GM21423 (cell line): ENCODE measurements at regions not wholly inside any gene's neighbourhood (a gene's known extent, or its start where the extent isn't known, plus 50 kb on each side); places are given as distances from the start of the nearest gene placed in this dataset.
"Not testable (repeated sequence)": the region's sequence is repeated elsewhere in the genome, so short reads cannot be mapped to it uniquely, and the experiment has no call there.

Experiments
- ATAC-seq: cut with Tn5 transposase; IDR thresholded peaks from one replicate; pipeline ENCODE4 v1.9.1; 2021; ENCODE audit warnings: mild to moderate bottlenecking, moderate library complexity; ENCODE audit not compliant: unreplicated experiment

DNA sequence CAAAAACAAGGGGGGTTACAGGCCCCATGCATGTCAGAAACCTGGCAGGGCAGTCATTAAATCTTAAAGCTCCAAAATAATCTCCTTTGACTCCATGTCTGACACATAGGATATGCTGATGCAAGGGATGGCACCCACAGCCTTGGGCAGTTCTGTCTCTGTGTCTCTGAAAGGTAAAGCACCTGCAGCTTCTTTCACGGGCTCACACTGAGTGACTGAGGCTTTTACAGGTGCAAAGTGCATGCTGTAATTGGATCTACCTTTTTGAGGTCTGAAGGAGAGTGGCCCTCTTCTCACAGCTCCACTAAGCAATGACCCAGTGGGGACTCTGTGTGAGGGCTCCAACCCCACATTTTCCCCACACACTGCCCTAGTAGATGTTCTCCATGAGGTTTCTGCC, 1309.0 kb upstream of the B3GALT2 start:
- no peak for ATAC-seq

DNA sequence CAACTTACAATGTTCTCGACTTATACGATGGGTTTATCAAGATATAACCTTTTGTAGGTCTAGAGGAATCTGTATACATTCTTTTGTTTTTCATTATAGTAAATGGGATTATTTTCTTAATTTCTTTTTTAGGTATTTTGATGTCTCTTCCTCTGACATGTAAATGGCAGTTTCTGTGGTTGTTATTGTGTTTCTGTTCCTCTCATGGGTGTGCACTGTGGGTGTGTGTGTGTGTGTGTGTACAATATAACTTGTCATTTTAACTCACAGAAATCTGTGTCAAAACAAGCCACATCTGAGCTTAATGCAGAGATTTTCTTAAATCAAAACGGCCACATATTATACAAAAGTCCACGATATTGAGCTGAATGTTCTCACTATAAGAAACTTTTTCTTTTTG, 1300.8 kb upstream of the B3GALT2 start:
- ATAC-seq, result no peak

DNA sequence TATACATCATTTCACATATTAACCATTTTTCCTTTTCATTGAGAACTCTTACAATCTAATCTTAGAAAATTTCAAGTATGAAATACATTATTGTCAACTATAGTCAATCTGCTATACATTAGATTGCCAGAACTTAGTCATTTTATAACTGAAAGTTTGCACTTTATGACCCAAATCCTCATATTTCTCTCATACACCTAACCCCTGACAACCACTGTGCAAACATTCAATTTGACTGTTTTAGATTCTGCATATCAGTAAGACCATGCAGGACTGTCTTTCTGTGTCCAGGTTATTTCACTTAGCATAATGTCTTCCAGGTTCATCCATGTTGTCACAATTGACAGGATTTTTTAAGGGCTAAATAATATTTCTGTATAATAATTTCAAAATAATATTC, 1299.0 kb upstream of the B3GALT2 start:
- ATAC-seq, result no peak

DNA sequence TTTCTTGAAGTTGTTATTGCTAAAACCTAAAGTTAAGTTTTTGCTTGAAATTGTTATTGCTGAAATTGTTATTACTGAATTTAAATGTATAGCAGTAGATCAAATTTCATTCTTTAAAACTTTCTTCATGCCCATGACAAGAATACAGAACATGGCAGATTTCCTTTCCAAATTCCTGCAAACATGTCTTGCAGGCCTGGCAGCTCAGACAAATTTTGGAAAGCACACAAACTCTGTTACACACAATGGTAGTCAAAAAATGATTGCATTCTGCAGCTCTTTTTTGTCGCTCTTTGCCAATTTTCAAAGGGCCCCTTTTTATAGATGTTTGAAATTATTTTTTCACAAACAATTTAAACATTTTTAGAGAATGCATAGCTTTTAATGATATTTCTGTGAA, 1292.3 kb upstream of the B3GALT2 start:
- no peak for ATAC-seq

DNA sequence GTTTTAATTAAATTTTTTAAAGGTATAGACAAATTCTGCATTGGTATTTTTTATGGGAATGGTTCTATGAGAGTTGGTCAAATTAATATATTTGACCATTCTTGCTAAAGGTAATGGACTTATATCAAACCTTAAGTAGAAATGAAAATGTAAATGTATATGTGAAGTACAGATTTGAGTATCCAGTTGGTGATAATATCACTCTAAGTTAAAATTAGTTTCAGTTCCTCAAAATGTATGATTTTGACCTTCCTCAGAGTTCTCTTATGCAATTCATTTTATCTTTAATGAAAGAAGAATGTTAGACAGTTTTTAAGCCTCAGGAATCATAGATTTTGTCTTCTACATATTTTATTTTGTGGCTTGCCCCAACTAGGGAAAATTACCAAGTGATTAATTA, 1291.5 kb upstream of the B3GALT2 start:
- ATAC-seq, result peak; percentile 96

DNA sequence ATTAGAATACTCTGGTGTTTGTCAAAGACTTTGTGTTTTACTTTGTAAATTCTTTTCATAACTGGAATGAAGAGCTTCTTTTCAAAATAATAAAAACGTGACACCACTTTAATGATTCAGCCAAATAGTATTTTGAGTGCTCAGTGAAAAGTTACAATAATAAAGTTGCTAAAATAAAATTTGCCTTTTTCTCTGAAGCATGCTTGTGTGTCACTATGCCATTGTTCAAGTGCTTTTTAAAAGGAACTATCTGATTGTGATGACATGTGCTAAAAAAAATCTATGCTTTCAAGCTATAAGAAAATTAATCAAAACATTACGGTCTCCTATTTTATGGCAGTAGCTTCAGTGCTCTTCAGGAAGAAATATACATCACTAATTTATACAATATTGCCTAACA, 1290.5 kb upstream of the B3GALT2 start:
- ATAC-seq, result no peak

DNA sequence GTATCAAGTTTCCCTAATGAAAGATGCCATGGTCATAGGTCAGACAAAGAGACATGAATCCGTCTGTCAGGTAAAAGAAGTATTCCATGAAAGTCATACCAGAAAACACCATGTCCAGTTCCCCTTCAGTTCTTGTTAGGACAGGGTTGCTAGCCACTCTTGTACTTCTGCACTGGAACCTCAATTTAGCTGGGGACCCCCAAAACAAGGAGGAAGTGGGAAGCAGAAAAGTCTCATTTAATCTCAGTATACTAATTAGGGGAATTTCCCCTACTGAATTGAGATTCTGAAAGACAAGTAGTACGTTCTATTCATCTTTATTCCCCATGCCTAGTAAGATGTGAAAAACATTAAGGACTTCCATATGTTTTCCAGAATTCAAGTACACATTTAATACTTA, 1289.9 kb upstream of the B3GALT2 start:
- no peak for ATAC-seq

DNA sequence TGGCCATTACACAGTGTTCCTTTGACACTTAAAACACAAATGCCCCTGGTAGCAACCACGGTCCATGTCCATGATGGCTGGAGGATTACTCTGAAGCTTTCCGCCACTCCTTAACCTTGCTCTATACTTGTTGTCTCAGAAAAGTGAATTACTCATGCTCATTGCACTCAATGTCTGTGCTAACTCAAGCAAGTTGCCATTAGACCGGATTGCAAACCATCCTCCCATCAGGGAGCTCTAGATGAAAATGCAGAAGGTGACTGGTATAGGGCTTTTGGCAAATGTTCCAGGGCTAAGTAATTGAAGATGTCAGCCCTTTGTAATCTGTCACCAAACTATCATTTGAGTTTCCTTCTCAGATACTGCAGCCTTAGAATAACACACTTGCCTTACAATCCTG, 1288.3 kb upstream of the B3GALT2 start:
- no peak for ATAC-seq

DNA sequence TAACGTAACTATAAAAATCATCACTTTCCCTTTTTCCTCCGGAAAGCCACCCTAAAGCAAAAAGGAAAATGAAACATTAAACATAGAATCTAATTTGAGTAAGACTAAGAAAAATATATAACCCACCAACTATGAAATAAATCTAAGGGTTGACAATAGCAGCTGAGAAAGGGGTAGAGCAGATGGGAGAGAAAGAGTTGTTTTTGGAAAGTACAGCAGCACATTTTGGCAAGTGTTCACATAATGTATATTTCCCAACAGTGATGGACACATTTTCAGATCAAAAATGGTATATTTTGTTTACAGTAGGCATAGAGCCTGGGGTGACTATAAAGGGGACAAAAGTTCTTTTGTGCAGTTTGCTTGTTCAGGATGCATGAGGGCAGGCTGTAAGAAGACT, 1287.4 kb upstream of the B3GALT2 start:
- ATAC-seq, result no peak

DNA sequence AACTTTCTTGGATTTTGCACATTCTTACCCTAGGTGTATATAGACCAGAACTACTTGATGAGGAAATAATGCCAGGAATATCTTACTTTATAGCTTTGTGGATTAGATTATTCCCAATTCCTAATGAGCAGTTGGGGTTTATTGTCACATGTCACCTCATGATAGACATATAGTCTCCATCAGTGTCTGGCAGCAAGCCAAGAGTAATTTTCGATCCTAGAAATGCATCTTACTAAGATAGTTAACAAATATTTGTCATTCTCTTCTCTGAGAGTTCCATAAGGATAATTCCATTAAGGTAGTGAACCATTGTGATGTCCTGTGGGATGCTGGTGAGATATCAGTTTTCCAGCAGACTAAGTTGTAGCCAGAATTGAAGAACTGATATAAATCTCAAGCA, 1282.9 kb upstream of the B3GALT2 start:
- no peak for ATAC-seq

DNA sequence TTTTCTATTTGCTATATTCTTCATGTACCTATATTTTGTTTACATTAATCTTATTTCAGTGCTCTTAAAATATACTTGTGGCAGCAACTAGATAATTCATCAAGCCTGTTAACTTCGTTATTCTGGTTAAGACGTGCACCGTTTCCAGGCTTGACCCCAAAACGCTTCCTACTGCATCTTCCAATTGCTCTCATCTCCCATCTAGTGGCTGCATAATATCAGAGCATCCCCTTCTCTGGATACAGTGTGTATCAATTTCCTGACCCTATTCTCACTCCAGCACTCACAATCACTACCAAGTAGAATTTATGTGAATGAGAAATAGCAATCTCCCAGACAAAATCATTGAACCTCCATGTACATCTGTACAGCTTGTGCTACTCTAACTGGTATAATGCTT, 1280.3 kb upstream of the B3GALT2 start:
- no peak for ATAC-seq

DNA sequence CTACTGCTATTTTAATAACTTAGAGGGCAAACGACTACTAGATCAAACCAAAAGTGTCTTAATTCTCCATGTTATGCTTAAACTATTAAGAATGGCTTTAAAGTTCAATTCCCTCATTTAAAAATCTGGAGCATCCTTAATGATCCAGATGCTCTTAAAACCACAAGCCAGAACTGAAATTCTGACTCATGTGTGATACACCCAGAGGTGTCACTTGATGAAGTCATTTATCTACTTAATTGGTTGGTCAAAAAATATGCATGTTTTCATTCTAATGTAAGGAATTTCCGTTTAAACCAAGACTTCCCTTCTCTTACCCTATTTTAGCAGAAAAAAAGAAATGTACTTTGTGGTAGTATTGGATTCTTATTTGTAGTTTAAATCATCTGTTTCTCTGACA, 1261.2 kb upstream of the B3GALT2 start:
- ATAC-seq, result no peak

DNA sequence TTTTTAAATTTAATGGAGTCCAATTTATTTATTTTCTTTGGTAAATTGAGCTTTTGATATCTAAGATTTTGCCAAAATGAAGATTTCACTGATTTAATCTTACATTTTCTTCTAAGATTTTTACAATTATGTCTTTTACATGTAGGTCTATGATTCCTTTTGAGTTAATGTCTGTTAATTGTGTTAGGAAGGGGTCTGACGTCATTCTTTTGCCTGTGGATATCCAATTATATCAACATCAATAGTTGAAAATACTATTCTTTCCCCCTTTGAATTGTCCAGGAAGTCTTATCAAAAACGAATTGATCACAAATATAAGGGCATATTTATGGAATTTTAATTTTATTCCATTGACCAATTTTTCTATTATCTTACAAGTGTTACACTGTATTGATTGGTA, 1258.8 kb upstream of the B3GALT2 start:
- ATAC-seq, result no peak

DNA sequence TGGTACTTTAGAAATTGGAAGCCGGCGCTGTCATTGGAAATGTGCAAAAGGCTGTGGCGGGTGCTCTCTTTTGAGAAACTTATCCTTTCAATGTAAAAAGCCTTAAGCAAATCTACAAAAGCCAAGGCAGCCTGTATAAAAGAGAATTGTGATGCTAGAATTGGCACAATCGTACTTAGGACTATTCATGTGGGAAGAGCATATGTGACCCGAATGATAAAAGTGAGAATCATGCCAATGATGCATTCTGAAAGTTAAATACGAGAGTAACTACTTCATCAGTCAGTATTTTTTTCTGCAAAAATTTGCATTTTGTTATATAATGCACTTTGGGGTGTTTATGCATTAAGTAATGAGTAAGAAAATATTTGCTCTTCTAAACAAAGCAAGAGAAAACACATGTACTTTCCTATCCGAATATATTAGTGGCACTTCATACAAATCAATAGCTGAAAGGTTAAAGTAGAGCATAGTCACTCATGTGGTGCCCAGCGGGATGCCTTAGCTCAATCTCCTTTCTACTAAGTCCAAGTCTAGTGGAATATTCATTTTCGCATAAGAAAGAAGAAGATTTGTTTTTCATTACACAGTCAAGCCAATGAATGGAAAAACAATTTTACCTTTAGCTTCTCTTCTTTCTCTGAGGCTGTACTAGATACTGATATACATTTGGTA, 1256.6 kb upstream of the B3GALT2 start:
- ATAC-seq, result no peak

DNA sequence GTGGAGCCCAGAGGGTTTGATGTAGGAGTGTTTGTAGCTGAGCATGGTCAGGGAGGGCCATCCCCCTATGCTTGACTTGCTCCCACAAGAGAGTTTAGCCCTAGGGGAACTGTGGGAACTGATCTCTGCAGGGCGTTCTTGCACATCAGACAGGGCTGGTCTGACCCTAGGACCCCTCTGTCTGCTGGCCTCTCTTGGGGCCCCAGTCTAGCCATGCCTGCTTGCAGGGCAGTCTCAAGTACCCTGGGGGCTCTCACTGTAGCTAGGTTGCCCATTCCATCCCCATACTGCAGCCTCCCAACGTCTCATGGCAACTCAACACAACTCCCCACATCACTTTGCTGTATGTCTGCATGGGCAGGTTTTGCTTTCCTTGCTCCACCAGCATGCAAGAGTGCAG, 1250.7 kb upstream of the B3GALT2 start:
- no peak for ATAC-seq

DNA sequence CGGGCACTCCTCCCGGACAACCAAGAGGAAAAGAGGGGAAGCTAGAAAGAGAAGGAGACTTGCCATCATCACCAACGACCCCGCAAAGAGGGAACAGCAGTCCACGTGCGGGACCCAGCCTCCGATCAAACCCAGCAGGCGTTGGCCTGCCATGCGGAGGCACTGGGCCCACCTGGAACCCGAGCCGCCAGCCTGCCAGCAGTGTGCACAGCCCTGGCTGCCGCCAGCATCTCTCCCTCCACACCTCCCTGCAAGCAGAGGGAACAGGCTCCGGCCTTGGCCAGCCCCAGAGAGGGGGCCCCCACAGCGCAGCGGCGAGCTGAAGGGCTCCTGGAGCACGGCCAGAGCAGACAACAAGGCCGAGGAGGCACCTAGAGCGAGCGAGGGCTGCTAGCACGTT, 1244.7 kb upstream of the B3GALT2 start:
- ATAC-seq, result no peak

DNA sequence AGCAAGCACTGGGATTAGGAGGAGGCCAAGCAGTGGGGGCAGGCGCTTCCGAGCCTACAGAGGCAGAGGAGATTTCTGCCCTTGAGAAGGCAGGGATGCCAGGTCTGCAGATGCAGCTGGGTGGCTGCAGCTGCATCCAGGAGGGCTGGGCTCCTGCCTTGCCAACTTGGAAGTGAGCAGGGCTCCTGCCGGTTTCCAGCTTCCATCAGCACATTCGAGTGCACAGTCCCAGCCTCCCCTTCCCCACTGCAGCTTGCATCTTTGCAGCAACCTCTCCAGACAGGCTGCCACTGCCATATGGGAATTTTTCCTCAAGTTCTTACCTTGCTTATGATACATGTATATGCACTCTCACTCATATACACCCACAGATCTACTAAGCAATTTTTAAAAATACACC, 1234.3 kb upstream of the B3GALT2 start:
- no peak for ATAC-seq

DNA sequence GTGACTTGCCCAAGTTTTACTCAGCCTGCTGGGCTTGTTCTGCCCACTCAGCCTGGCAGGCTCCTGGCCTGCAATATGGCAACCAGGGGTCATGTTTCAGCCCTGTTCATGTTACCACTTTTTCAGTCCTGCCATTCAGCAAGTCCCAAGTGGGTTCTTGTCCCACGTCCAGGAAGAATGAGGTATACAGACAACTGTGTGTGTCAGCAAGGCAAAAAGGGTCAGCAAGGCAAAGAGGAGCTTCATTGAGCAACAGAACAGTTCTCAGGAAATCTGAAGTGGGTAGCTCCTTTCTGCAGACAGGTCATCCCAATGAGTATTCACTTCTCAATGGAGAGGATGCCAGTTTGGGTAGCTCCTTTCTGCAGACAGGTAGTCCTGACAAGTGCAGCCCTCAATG, 1233.3 kb upstream of the B3GALT2 start:
- no peak for ATAC-seq

DNA sequence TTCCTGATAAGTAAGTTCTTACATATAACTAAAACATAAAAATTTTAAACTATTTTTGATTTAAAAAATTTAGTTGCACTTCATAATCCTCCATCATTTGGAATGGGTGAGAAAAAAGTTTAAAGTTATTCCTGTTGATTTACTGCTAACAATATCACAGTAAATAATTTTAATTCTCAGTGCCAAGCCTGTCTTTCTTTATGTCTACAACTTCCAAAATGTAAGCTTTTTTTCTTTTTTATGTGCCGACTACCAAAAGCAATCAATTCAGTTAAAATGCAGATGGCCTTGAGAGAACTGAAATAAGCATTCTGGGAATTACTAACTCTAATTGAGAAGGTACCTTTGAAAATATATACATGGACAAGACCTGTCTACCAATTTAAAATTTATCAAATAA, 1224.3 kb upstream of the B3GALT2 start:
- ATAC-seq, result no peak

DNA sequence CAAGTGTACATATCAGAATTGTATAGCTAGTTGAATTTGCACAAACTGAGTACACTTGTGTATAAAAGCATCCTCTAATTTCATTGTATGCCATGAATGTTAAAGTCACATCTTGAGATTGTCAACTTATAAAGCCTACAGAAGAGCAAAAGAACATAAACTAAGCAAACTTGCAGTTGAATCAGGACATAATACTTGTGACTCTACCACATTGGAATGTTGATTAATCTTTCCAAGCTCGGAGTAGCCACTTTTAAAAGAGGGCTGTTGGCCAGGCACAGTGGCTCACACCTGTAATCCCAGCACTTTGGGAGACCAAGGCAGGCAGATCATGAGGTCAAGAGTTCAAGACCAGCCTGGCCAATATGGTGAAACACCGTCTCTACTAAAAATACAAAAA, 1220.8 kb upstream of the B3GALT2 start:
- ATAC-seq, result not testable (repeated sequence)

DNA sequence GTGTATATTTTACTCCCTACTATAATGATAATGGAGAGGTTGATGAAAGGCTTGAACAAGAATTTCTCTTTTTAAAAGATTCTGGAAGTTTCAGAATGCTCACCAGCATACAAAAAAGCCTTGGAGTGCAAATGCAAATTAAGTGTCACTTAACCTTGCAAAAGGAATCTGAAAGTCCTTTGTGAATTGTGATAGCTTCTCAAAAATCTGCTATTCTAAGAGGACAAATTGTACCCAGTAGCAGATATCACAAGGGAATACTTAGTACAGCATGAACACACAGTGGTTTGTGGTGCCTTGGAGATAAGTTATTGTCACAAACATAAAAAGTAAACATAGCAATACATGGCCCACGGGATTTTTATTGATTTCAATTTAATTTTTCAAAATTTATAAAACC, 1208.3 kb upstream of the B3GALT2 start:
- ATAC-seq, result no peak

DNA sequence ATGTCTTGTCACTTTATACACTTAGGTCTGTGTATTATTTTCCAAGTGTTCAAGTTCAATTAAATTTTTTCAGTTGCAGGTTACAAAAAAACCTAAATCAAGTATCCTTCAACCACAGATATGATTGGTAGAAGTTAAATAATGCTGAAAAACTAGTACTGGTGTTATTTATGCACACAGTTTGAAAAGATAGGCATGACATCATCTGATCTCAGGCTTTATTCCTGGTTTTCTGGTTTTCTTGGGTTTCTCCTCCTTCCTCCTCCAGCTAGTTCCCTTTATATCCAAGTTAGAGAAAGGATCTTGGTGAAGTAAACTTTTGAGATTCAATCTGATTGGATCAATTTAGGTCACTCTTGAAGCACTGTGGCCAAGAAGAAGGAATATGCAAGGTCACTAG, 1201.1 kb upstream of the B3GALT2 start:
- ATAC-seq, result no peak

DNA sequence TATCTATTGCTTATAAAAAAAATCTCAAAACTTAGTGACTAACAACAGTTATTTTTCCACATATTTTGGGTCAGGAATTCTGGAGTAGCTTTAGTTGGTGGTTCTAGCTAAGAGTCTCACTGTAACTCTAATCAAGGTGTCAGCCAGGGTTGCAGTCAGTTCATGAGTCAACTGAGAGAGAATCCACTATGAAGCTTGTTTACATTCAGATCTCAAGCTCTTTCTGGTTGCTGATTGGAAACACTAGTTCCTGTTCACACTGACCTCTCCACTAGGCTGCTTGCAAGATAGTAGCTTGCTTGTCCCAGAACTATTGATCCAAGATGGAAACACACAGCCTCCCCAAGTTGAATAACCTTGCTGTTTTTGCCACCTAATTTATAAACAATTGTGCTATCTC, 1192.1 kb upstream of the B3GALT2 start:
- ATAC-seq, result no peak

DNA sequence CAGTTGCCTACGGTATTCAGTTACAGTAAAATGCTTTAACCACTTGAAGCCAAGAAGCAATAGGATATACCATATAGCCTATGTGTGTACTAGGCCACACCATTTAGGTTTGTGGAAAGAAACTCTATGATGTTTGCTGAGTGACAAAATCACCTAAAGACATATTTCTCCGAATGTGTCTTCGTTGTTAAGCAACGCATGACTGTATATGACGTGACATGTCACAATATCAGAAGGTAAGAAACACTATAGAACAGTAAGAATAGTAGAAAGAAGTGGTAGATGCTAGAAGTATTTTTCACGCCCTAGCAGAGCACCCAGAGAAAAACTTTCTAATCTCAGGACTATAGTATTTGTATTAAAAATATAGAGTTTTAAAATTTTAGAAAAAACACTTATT, 1188.2 kb upstream of the B3GALT2 start:
- no peak for ATAC-seq
